ENCODE measurements at regions not wholly inside any gene's neighbourhood (a gene's known extent, or its start where the extent isn't known, plus 50 kb on each side); places are given as distances from the start of the nearest gene placed in this dataset.

- POLR2A ChIA-PET: no interaction called here
- intact Hi-C loops (cut with micrococcal nuclease): no loop called here
These were observed 76.6 kb downstream of the GPR88 start for GRCh38 chr1:100614570-100614969.

DNA sequence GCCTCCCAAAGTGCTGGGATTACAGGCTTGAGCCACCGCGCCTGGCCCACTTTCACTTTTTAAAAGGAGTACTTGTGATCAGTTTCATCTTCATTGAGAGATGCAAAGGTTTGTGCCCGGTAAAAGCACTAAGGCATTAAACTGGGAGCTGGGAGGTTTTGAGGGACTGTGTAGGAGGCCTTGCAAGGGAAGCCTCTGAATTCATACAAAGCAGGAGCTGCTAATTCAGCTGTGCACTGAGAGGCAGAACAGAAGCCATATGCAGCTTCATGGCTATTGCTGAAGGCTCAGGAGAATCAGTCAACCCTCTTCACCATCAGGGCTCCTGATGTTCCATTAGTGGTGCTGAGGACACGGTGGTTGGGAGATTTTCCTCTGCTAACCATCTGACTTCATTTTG is 77.7 kb downstream of the GPR88 start:
- TF ChIP-seq, protein P1, sequence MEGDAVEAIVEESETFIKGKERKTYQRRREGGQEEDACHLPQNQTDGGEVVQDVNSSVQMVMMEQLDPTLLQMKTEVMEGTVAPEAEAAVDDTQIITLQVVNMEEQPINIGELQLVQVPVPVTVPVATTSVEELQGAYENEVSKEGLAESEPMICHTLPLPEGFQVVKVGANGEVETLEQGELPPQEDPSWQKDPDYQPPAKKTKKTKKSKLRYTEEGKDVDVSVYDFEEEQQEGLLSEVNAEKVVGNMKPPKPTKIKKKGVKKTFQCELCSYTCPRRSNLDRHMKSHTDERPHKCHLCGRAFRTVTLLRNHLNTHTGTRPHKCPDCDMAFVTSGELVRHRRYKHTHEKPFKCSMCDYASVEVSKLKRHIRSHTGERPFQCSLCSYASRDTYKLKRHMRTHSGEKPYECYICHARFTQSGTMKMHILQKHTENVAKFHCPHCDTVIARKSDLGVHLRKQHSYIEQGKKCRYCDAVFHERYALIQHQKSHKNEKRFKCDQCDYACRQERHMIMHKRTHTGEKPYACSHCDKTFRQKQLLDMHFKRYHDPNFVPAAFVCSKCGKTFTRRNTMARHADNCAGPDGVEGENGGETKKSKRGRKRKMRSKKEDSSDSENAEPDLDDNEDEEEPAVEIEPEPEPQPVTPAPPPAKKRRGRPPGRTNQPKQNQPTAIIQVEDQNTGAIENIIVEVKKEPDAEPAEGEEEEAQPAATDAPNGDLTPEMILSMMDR (IDR thresholded peaks at IDR 0.05): no peak
- POLR2A ChIA-PET: no interaction called here
- no peak for ATAC-seq (ENCODE audit: low read depth)

More at GRCh38 chr1:100614570-100614969, 76.6 kb downstream of the GPR88 start:
- Mint-ChIP-seq H3K9me3 (no peaks in the 10 kb centered on the region), H3K27me3 (peaks cover 2% of the 10 kb centered on the region), H3K36me3 (ENCODE audit: low read depth) (no peaks in the 10 kb centered on the region), H3K27ac (no peak overlapping the region), H3K4me3 (no peak overlapping the region), H3K4me1 (no peaks in the 10 kb centered on the region)
- ATAC-seq (ENCODE audit: low read depth) (no peak), DNase-seq (no peak)
- CTCF ChIA-PET: no interaction called here
- TF ChIP-seq, protein P1 (IDR thresholded peaks at IDR 0.05): no peak

DNA sequence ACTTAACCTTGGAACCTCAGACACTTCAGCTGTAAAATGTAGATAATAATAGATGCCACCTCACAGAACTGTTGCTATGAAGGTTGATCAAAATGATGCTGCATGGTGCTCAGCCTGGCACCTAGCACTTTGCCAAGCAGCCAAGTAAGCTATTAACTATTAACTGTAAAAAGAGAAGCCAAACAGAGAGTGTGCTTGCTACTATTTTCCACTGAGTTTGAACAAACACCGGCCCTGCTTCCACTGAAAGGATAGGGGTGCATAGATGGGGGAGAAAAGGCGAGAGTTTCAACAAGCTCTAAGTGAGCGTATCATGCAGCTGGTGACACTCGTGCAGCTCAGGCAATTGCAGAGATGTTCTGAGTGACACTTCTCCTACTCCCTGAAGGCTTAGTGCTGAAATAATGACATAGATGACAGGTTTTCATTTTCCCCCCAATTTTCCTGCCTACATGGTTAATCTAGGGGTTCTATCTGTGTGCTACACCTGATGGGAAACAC is 78.2 kb downstream of the GPR88 start:
- ATAC-seq (ENCODE audit: low read depth): no peak
- POLR2A ChIA-PET: no interaction called here
- no peaks in the 10 kb centered on the region for H3K36me3 Mint-ChIP-seq (ENCODE audit: low read depth)

More for the DNA sequence above, 77.7 kb downstream of the GPR88 start:
- Mint-ChIP-seq H3K36me3 (ENCODE audit: low read depth) (no peaks in the 10 kb centered on the region), H3K9me3 (no peaks in the 10 kb centered on the region), H3K27me3 (peaks cover 5% of the 10 kb centered on the region), H3K27ac (no peak overlapping the region), H3K4me1 (no peaks in the 10 kb centered on the region), H3K4me3 (no peak overlapping the region)
- CTCF ChIA-PET: no interaction called here
- no peak for DNase-seq
- intact Hi-C loops (cut with micrococcal nuclease): no loop called here

GRCh38 chr1:100622037-100622436 is 84.1 kb downstream of the GPR88 start:
- H3K9me3 Mint-ChIP-seq: no peaks in the 10 kb centered on the region
- no peaks in the 10 kb centered on the region for H3K36me3 Mint-ChIP-seq (ENCODE audit: low read depth)
- DNase-seq (no peak), ATAC-seq (ENCODE audit: low read depth) (no peak)
- H3K4me3 Mint-ChIP-seq: no peak overlapping the region
- POLR2A ChIA-PET: no interaction called here
- H3K27ac Mint-ChIP-seq: no peak overlapping the region
- TF ChIP-seq, protein P1 (IDR thresholded peaks at IDR 0.05): no peak
- intact Hi-C loops (cut with micrococcal nuclease): no loop called here
- H3K27me3 Mint-ChIP-seq: peaks cover 5% of the 10 kb centered on the region
- CTCF ChIA-PET: no interaction called here
- no peaks in the 10 kb centered on the region for H3K4me1 Mint-ChIP-seq

More for the DNA sequence above, 78.2 kb downstream of the GPR88 start:
- CTCF ChIA-PET: no interaction called here
- no peaks in the 10 kb centered on the region for H3K9me3 Mint-ChIP-seq
- no peaks in the 10 kb centered on the region for H3K4me1 Mint-ChIP-seq
- intact Hi-C loops (cut with micrococcal nuclease): no loop called here
- no peak overlapping the region for H3K27ac Mint-ChIP-seq
- TF ChIP-seq, protein P1 (IDR thresholded peaks at IDR 0.05): no peak
- H3K4me3 Mint-ChIP-seq: no peak overlapping the region
- no peak for DNase-seq
- peaks cover 5% of the 10 kb centered on the region for H3K27me3 Mint-ChIP-seq

DNA sequence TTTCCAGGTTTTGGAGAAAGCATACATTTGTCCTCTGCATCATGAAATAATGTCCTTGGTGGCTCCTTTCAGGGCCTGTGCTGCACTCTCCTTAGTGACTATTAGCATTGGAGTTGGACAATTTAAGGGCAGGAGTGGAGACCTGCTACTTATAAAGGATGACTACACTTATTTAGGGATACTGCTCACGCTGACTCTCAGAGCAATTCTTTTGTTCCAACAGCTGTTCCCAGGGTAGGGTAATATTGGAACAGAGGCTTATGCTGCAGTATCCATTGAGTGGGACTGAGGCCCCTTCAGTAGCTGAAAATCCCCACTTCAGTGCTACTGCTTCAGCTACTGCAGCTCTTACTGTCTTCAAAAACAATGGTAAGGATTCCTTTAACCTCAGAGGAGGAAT is 84.6 kb downstream of the GPR88 start:
- POLR2A ChIA-PET: no interaction called here

More for the DNA sequence above, 84.6 kb downstream of the GPR88 start:
- TF ChIP-seq, protein P1 (IDR thresholded peaks at IDR 0.05): no peak
- DNase-seq (no peak), ATAC-seq (ENCODE audit: low read depth) (no peak)
- intact Hi-C loops (cut with micrococcal nuclease): no loop called here
- H3K27ac Mint-ChIP-seq: no peak overlapping the region
- no peaks in the 10 kb centered on the region for H3K9me3 Mint-ChIP-seq
- CTCF ChIA-PET: no interaction called here
- H3K36me3 Mint-ChIP-seq (ENCODE audit: low read depth): no peaks in the 10 kb centered on the region
- no peaks in the 10 kb centered on the region for H3K4me1 Mint-ChIP-seq
- H3K27me3 Mint-ChIP-seq: peaks cover 5% of the 10 kb centered on the region
- H3K4me3 Mint-ChIP-seq: no peak overlapping the region

Measured in activated B cell treated with CpG ODN at 0.5 μM for 24 hours (primary cell).